GM23248 (cell line): ENCODE measurements at regions not wholly inside any gene's neighbourhood (a gene's known extent, or its start where the extent isn't known, plus 50 kb on each side); places are given as distances from the start of the nearest gene placed in this dataset.

Experiments
- DNase-seq: peaks from one replicate; pipeline ENCODE4 v3.0.0-alpha.2; 2015
- H2AFZ ChIP-seq: fragments of 200-600 bp; sonication (generic); 2 replicates; pipeline ENCODE4 v1.6.1; 2016; ENCODE audit warnings: antibody characterized with exemption
- H3F3A ChIP-seq: fragments of 200-600 bp; sonication (generic); 2 replicates; pipeline ENCODE4 v1.6.1; 2016; ENCODE audit warnings: mild to moderate bottlenecking, antibody characterized with exemption, mixed run types; ENCODE audit not compliant: insufficient read depth
- H3K27ac ChIP-seq: fragments of 200-600 bp; sonication (generic); 2 replicates; pipeline ENCODE4 v1.5.1; 2016; ENCODE audit warnings: mild to moderate bottlenecking
- H3K27me3 ChIP-seq: fragments of 200-600 bp; sonication (generic); replicated peaks from 2 replicates; pipeline ENCODE4 v1.6.1; 2016; ENCODE audit warnings: mild to moderate bottlenecking; ENCODE audit not compliant: insufficient read depth
- H3K36me3 ChIP-seq: fragments of 200-600 bp; sonication (generic); 2 replicates; pipeline ENCODE4 v1.6.1; 2016; ENCODE audit warnings: low read depth, mild to moderate bottlenecking
- H3K4me1 ChIP-seq: fragments of 200-600 bp; sonication (generic); 2 replicates; pipeline ENCODE4 v1.6.1; 2016; ENCODE audit warnings: mild to moderate bottlenecking; ENCODE audit not compliant: insufficient read depth
- H3K4me2 ChIP-seq: fragments of 200-600 bp; sonication (generic); one replicate; pipeline ENCODE4 v1.6.1; 2016; ENCODE audit warnings: mild to moderate bottlenecking; ENCODE audit not compliant: unreplicated experiment
- H3K4me3 ChIP-seq: fragments of 200-600 bp; sonication (generic); 2 replicates; pipeline ENCODE4 v1.5.1; 2016; ENCODE audit warnings: mild to moderate bottlenecking
- H3K79me2 ChIP-seq: fragments of 200-600 bp; sonication (generic); 2 replicates; pipeline ENCODE4 v1.6.1; 2016; ENCODE audit warnings: mild to moderate bottlenecking; ENCODE audit not compliant: insufficient read depth
- H3K9ac ChIP-seq: fragments of 200-600 bp; sonication (generic); 2 replicates; pipeline ENCODE4 v1.6.1; 2016; ENCODE audit warnings: mild to moderate bottlenecking
- H3K9me2 ChIP-seq: fragments of 200-600 bp; sonication (generic); 2 replicates; pipeline ENCODE4 v1.6.1; 2016; ENCODE audit warnings: mixed run types, mild to moderate bottlenecking, moderate library complexity; ENCODE audit not compliant: insufficient read depth
- H3K9me3 ChIP-seq: fragments of 200-600 bp; sonication (generic); one replicate; pipeline ENCODE4 v1.6.1; 2017; ENCODE audit warnings: low read depth
- H4K20me1 ChIP-seq: fragments of 200-600 bp; sonication (generic); 2 replicates; pipeline ENCODE4 v1.6.0; 2016; ENCODE audit not compliant: insufficient read depth
- EZH2 ChIP-seq: fragments of 200-600 bp; sonication (generic); IDR thresholded peaks from 2 replicates; pipeline ENCODE4 v1.6.1; 2018; ENCODE audit warnings: antibody characterized with exemption, mild to moderate bottlenecking; ENCODE audit not compliant: insufficient read depth, poor library complexity, severe bottlenecking
- EZH2phosphoT487 ChIP-seq: fragments of 200-600 bp; sonication (generic); IDR thresholded peaks from 2 replicates; pipeline ENCODE4 v1.6.1; 2018; ENCODE audit warnings: antibody characterized with exemption, moderate library complexity, mild to moderate bottlenecking, low read depth; ENCODE audit not compliant: insufficient read depth
- WGBS, 2 experiments: methylation state at CpG; one replicate each; pipeline ENCODE4 v1.1.6; 2015 to 2017; ENCODE audit warnings: low lambda C conversion rate in 2 of 2, low coverage in 1 of 2; ENCODE audit errors: missing lambda C conversion rate in 2 of 2; 5-methylcytosine and 5-hydroxymethylcytosine counted together
- in situ Hi-C: fragments of 300-500 bp; cut with MboI; formaldehyde crosslinking; loops from 2 replicates; pipeline ENCODE4 v1.15.0; 2020

- in situ Hi-C loops = no loop called here
- Histone ChIP-seq H3K4me3 (no peak overlapping the region), H3K4me2 (no peak overlapping the region), H3K9me3 (no peaks in the 10 kb centered on the region), H3F3A (no peaks in the 10 kb centered on the region), H3K27me3 (no peaks in the 10 kb centered on the region), H2AFZ (no peak overlapping the region), H4K20me1 (no peaks in the 10 kb centered on the region), H3K27ac (no peak overlapping the region), H3K9me2 (no peaks in the 10 kb centered on the region), H3K9ac (no peak overlapping the region), H3K79me2 (no peaks in the 10 kb centered on the region), H3K4me1 (no peaks in the 10 kb centered on the region), H3K36me3 (no peaks in the 10 kb centered on the region)
- WGBS, 2 experiments = 20 to 23% methylated on average over 4 of the region's 4 CpGs
- TF ChIP-seq EZH2phosphoT487 (no peak), EZH2 (no peak)
- DNase-seq = peak; percentile 32
Observed at GRCh38 chr3:145739926-145740325, 421.1 kb downstream of the PLOD2 start.

GRCh38 chr3:145750657-145751056, 410.3 kb downstream of the PLOD2 start:
- H3K27ac ChIP-seq = no peak overlapping the region
- H3K4me3 ChIP-seq = no peak overlapping the region
- H2AFZ ChIP-seq = no peak overlapping the region
- 52 to 53% methylated on average over 2 of the region's 2 CpGs for WGBS, 2 experiments
- H3K79me2 ChIP-seq = no peaks in the 10 kb centered on the region
- in situ Hi-C loops = no loop called here
- no peak for TF ChIP-seq EZH2phosphoT487
- no peak for TF ChIP-seq EZH2
- H3K4me1 ChIP-seq = no peaks in the 10 kb centered on the region
- no peaks in the 10 kb centered on the region for H3K36me3 ChIP-seq
- DNase-seq = no peak
- H3K9ac ChIP-seq = no peak overlapping the region
- H3K9me2 ChIP-seq = no peaks in the 10 kb centered on the region
- H3K9me3 ChIP-seq = no peaks in the 10 kb centered on the region
- H3K27me3 ChIP-seq = 0 out of 2 replicates have a peak, but pooled peaks cover 5% of the 10 kb centered on the region
- H3K4me2 ChIP-seq = no peak overlapping the region
- no peaks in the 10 kb centered on the region for H4K20me1 ChIP-seq
- no peaks in the 10 kb centered on the region for H3F3A ChIP-seq

DNA sequence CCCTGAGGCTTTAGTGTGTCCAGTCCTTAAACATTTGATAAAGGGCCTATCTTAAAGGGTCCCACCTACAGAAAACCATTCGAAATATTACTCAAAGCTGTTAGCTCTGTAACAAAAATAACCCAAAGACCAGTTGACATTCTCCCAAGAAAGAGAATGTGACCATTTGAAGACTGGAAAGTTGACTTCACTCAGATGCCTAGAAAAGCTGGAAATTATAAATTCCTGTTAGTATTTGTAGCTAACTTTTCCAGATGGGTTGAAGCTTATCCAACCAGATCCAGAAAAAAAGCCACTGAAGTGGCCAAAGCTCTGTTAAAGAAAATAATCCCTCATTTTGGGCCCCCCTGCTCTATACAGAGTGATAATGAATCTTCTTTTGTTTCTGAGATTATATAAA, 408.4 kb downstream of the PLOD2 start:
- in situ Hi-C loops = no loop called here
- no peak overlapping the region for H3K4me3 ChIP-seq
- no peaks in the 10 kb centered on the region for H3K9me2 ChIP-seq
- no peaks in the 10 kb centered on the region for H3K4me1 ChIP-seq
- TF ChIP-seq EZH2phosphoT487 = no peak
- TF ChIP-seq EZH2 = no peak
- DNase-seq = no peak
- H3K9me3 ChIP-seq = no peaks in the 10 kb centered on the region
- no peaks in the 10 kb centered on the region for H3F3A ChIP-seq
- H3K36me3 ChIP-seq = no peaks in the 10 kb centered on the region
- 0 out of 2 replicates have a peak, but pooled peaks cover 5% of the 10 kb centered on the region for H3K27me3 ChIP-seq
- H4K20me1 ChIP-seq = no peaks in the 10 kb centered on the region
- 0% methylated on average over 1 of the region's 1 CpG for whole genome bisulfite sequencing, 2 experiments
- H3K9ac ChIP-seq = no peak overlapping the region
- no peak overlapping the region for H3K4me2 ChIP-seq
- H2AFZ ChIP-seq = no peak overlapping the region
- H3K27ac ChIP-seq = no peak overlapping the region
- no peaks in the 10 kb centered on the region for H3K79me2 ChIP-seq

DNA sequence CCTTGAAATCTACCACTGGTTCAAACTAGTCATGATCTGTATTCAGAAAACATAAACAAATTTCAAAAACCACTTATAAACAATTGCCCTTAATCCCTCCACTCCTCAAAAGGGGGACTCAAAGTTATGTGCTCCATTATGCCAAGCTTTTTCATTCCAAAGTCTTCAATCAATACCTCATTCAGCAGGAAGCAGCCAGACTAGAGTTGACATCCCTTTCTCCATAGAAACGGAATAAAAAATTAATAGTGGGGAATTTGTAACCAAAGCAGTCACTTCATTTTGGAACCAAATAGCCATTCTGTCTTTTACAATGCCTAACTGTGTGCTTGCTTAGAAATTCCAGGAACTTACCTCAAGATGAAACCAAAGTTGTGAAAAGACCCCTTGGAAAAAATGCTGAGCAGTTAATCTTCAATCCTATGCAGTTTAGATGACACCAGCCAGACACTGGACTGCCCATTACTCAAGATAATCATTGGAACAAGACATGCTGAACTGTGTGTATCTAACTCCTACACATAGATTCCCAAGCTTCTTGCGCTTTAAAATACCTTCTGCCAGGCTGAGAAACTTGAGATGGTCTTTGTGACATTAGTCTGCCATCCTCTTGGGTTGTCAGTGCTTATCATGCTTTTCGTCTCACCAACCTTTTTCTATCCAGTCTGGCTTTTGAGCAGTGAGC, 406.2 kb downstream of the PLOD2 start:
- no peak overlapping the region for H2AFZ ChIP-seq
- no peak overlapping the region for H3K4me2 ChIP-seq
- H3K9me3 ChIP-seq = no peaks in the 10 kb centered on the region
- no peak for DNase-seq
- H3K36me3 ChIP-seq = no peaks in the 10 kb centered on the region
- WGBS, 2 experiments = 27 to 29% methylated on average over 3 of the region's 3 CpGs
- no peak overlapping the region for H3K4me3 ChIP-seq
- H3F3A ChIP-seq = no peaks in the 10 kb centered on the region
- H3K27ac ChIP-seq = no peak overlapping the region
- no peak for TF ChIP-seq EZH2
- TF ChIP-seq EZH2phosphoT487 = no peak
- no peaks in the 10 kb centered on the region for H4K20me1 ChIP-seq
- H3K27me3 ChIP-seq = 0 out of 2 replicates have a peak, but pooled peaks cover 5% of the 10 kb centered on the region
- no peaks in the 10 kb centered on the region for H3K9me2 ChIP-seq
- no peaks in the 10 kb centered on the region for H3K4me1 ChIP-seq
- H3K9ac ChIP-seq = no peak overlapping the region
- in situ Hi-C loops = no loop called here
- H3K79me2 ChIP-seq = no peaks in the 10 kb centered on the region
